Kidney (tissue), 13 donors: ENCODE measurements at regions not wholly inside any gene's neighbourhood (a gene's known extent, or its start where the extent isn't known, plus 50 kb on each side); places are given as distances from the start of the nearest gene placed in this dataset.
"Not testable (repeated sequence)": the region's sequence is repeated elsewhere in the genome, so short reads cannot be mapped to it uniquely, and the experiment has no call there.

Source experiments
- DNase-seq, 5 donors: peaks; one replicate each; pipeline ENCODE4 v3.0.0-alpha.2; 2013 to 2020
- FAIRE-seq: peaks from 2 replicates; lab custom pipeline; 2012; peaks lifted over from hg19 to GRCh38; lab: Jason Lieb, UNC
- H3K27ac ChIP-seq, 2 donors: one replicate each; pipeline ENCODE4 v1.7.0; 2013; ENCODE audit warnings: low read depth in 2 of 2, low read length in 2 of 2, inconsistent platforms in 1 of 2
- H3K27me3 ChIP-seq: one replicate; pipeline ENCODE4 v1.7.1; 2013; ENCODE audit warnings: low read length, inconsistent platforms; ENCODE audit not compliant: control insufficient read depth, insufficient read depth
- H3K36me3 ChIP-seq, 3 donors: one replicate each; pipeline versions ENCODE4 v1.7.0 to v1.7.1; 2013; ENCODE audit warnings: low read length in 3 of 3, control low read depth in 1 of 3, inconsistent platforms in 1 of 3; ENCODE audit not compliant: insufficient read depth in 3 of 3, control insufficient read depth in 2 of 3
- H3K4me1 ChIP-seq, 3 donors: one replicate each; pipeline versions ENCODE4 v1.7.0 to v1.7.1; 2013; ENCODE audit warnings: low read length in 3 of 3, inconsistent platforms in 1 of 3, low read depth in 1 of 3; ENCODE audit not compliant: control insufficient read depth in 2 of 3, insufficient read depth in 2 of 3
- H3K4me3 ChIP-seq, 3 donors: one replicate each; pipeline versions ENCODE4 v1.7.0 to v1.8.1; 2013; ENCODE audit warnings: low read length in 3 of 3, control low read depth in 1 of 3, inconsistent platforms in 1 of 3
- H3K9ac ChIP-seq, 3 donors: one replicate each; pipeline versions ENCODE4 v1.7.0 to v1.7.1; 2013; ENCODE audit warnings: low read length in 3 of 3, control low read depth in 1 of 3, inconsistent platforms in 1 of 3
- H3K9me3 ChIP-seq, 3 donors: one replicate each; pipeline versions ENCODE4 v1.7.0 to v1.7.1; 2013; ENCODE audit warnings: low read length in 3 of 3, control low read depth in 1 of 3, inconsistent platforms in 1 of 3; ENCODE audit not compliant: control insufficient read depth in 2 of 3, insufficient read depth in 1 of 3
- intact Hi-C: fragments of 100-400 bp; cut with DNase I; formaldehyde crosslinking; loops from one replicate; pipeline ENCODE4 v1.11.1; 2022
- TF ChIP-seq, protein P1 (sequence below): IDR thresholded peaks from 3 replicates; pipeline ENCODE4 v1.5.1; 2012; ENCODE audit warnings: mild to moderate bottlenecking, moderate library complexity, borderline replicate concordance; ENCODE audit not compliant: insufficient read depth; ENCODE audit errors: extremely low read depth
- donor health status: control.
- donor health status: control.
- donor health status: control.
- donor health status: control.
- donor health status: control.
- donor health status: DM: yes; HTN: yes; CAD: no.
- donor health status: Normal renal cell carcinoma (clear cell type).

GRCh38 chr12:102317155-102317554, 119.5 kb upstream of the PMCH start:
- no peaks in the 10 kb centered on the region for H3K27me3 ChIP-seq
- H3K36me3 ChIP-seq: no peaks in the 10 kb centered on the region
- intact Hi-C loops: no loop called here
- H3K4me3 ChIP-seq: no peak overlapping the region
- FAIRE-seq: no peak
- H3K27ac ChIP-seq: no peak overlapping the region
- no peak for DNase-seq
- H3K4me1 ChIP-seq: no peaks in the 10 kb centered on the region
- no peak overlapping the region for H3K9ac ChIP-seq
- no peaks in the 10 kb centered on the region for H3K9me3 ChIP-seq
- TF ChIP-seq, protein P1, sequence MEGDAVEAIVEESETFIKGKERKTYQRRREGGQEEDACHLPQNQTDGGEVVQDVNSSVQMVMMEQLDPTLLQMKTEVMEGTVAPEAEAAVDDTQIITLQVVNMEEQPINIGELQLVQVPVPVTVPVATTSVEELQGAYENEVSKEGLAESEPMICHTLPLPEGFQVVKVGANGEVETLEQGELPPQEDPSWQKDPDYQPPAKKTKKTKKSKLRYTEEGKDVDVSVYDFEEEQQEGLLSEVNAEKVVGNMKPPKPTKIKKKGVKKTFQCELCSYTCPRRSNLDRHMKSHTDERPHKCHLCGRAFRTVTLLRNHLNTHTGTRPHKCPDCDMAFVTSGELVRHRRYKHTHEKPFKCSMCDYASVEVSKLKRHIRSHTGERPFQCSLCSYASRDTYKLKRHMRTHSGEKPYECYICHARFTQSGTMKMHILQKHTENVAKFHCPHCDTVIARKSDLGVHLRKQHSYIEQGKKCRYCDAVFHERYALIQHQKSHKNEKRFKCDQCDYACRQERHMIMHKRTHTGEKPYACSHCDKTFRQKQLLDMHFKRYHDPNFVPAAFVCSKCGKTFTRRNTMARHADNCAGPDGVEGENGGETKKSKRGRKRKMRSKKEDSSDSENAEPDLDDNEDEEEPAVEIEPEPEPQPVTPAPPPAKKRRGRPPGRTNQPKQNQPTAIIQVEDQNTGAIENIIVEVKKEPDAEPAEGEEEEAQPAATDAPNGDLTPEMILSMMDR: no peak

- no peak for FAIRE-seq
- Histone ChIP-seq H3K4me1 (no peaks in the 10 kb centered on the region), H3K9me3 (no peaks in the 10 kb centered on the region), H3K36me3 (no peaks in the 10 kb centered on the region), H3K9ac (no peak overlapping the region), H3K27me3 (no peaks in the 10 kb centered on the region), H3K27ac (no peak overlapping the region), H3K4me3 (no peak overlapping the region)
- intact Hi-C loops: no loop called here
- TF ChIP-seq, protein P1: no peak
- no peak for DNase-seq
Observed at GRCh38 chr12:102316723-102317122, 119.1 kb upstream of the PMCH start.

DNA sequence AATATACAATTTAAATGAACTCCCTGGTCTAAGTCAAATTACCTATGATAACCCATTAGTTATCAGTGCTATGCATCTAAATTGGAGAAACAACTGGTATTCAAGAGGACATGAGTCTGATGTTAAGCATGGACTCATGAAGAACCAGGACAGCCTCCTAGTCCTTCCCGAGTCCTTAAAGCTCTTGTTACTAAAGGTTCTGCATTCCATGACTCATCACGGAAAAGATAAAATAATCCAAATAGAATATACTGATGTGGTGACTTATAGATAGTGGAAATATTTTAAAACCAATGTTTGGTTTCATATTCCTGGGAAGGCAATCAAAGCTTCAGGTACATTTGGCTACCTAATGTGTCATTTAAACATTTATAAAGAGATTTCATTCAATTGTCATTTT, 117.2 kb upstream of the PMCH start:
- FAIRE-seq (no peak), DNase-seq (no peak)
- H3K9me3 ChIP-seq: no peaks in the 10 kb centered on the region
- H3K9ac ChIP-seq: no peak overlapping the region
- TF ChIP-seq, protein P1: no peak
- intact Hi-C loops: no loop called here
- H3K4me3 ChIP-seq: no peak overlapping the region
- no peak overlapping the region for H3K27ac ChIP-seq
- H3K27me3 ChIP-seq: no peaks in the 10 kb centered on the region
- H3K36me3 ChIP-seq: no peaks in the 10 kb centered on the region
- H3K4me1 ChIP-seq: no peaks in the 10 kb centered on the region

DNA sequence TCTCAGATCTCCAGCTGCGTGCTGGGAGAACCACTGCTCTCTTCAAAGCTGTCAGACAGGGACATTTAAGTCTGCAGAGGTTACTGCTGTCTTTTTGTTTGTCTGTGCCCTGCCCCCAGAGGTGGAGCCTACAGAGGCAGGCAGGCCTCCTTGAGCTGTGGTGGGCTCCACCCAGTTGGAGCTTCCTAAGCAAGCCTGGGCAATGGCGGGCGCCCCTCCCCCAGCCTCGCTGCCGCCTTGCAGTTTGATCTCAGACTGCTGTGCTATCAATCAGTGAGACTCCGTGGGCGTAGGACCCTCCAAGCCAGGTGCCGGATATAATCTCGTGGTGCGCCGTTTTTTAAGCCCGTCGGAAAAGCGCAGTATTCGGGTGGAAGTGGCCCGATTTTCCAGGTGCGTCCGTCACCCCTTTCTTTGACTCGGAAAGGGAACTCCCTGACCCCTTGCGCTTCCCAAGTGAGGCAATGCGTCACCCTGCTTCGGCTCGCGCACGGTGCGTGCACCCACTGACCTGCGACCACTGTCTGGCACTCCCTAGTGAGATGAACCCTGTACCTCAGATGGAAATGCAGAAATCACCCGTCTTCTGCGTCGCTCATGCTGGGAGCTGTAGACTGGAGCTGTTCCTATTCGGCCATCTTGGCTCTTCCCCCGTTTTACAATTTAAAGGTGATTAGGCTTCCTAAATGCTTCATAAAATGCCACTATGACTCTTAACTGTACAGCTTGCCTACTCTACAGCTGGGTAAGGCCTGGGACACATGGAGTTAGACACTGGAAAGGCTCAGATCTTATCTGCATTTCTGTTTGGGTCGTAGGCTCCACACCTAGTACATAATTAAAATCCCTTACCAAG, 115.7 kb upstream of the PMCH start:
- DNase-seq, FAIRE-seq, intact Hi-C loops: not testable (repeated sequence)

More for the DNA sequence above, 115.7 kb upstream of the PMCH start:
- not testable (repeated sequence) for H3K27ac ChIP-seq, H3K36me3 ChIP-seq, H3K4me3 ChIP-seq, H3K4me1 ChIP-seq, H3K9ac ChIP-seq, H3K27me3 ChIP-seq, H3K9me3 ChIP-seq
